PC-3 (cell line): ENCODE measurements at regions not wholly inside any gene's neighbourhood (a gene's known extent, or its start where the extent isn't known, plus 50 kb on each side); places are given as distances from the start of the nearest gene placed in this dataset.

Experiments used
- ATAC-seq: fragments of 200-7000 bp; cut with Tn5 transposase; 2 replicates; pipeline ENCODE4 v1.9.1; 2020; ENCODE audit warnings: mild to moderate bottlenecking, moderate library complexity
- BruUV-seq: library from RNA; stranded (reverse); fragments of 400-500 nt; replicated peaks from 2 replicates; lab custom pipeline; 2021; lab: Mats Ljungman, UMichigan
- CTCF ChIA-PET: fragments of 300-600 bp; sonication (Branson Sonifier 250); formaldehyde crosslinking; loops from one replicate; lab custom pipeline; 2022; ENCODE audit warnings: antibody characterized with exemption; lab: Charles Lee
- POLR2A ChIA-PET: fragments of 300-600 bp; sonication (Branson Sonifier 250); formaldehyde crosslinking; loops from one replicate; lab custom pipeline; 2022; ENCODE audit warnings: antibody characterized with exemption; ENCODE audit not compliant: unreplicated experiment; lab: Charles Lee
- DNase-seq: peaks from one replicate; pipeline ENCODE4 v3.0.0-alpha.2; 2015
- H2AFZ ChIP-seq: fragments of 300-600 bp; sonication (generic); 2 replicates; pipeline ENCODE4 v1.6.0; 2016; ENCODE audit warnings: antibody characterized with exemption, low read length
- H3F3A ChIP-seq: fragments of 300-600 bp; sonication (generic); one replicate; pipeline ENCODE4 v1.6.0; 2017; ENCODE audit warnings: antibody characterized with exemption, low read length, control low read depth, mild to moderate bottlenecking; ENCODE audit not compliant: unreplicated experiment
- H3K27ac ChIP-seq: fragments of 300-600 bp; sonication (generic); 2 replicates; pipeline ENCODE4 v1.5.1; 2016; ENCODE audit warnings: mild to moderate bottlenecking, low read length
- H3K27me3 ChIP-seq: fragments of 300-600 bp; sonication (generic); 2 replicates; pipeline ENCODE4 v1.6.1; 2016; ENCODE audit warnings: low read length, mixed read lengths
- H3K36me3 ChIP-seq: fragments of 300-600 bp; sonication (generic); 2 replicates; pipeline ENCODE4 v1.6.1; 2016; ENCODE audit warnings: low read depth, mixed run types, low read length, mixed read lengths
- H3K4me1 ChIP-seq: fragments of 300-600 bp; sonication (generic); 2 replicates; pipeline ENCODE4 v1.5.1; 2016; ENCODE audit warnings: low read length; ENCODE audit not compliant: insufficient read depth
- H3K4me2 ChIP-seq: fragments of 300-600 bp; sonication (generic); 2 replicates; pipeline ENCODE4 v1.6.0; 2016; ENCODE audit warnings: low read length
- H3K4me3 ChIP-seq: fragments of 300-600 bp; sonication (generic); 2 replicates; pipeline ENCODE4 v1.5.1; 2016; ENCODE audit warnings: mild to moderate bottlenecking, low read length, mixed read lengths
- H3K79me2 ChIP-seq: fragments of 300-600 bp; sonication (generic); 2 replicates; pipeline ENCODE4 v1.6.1; 2017; ENCODE audit warnings: low read length, mixed read lengths
- H3K9ac ChIP-seq: fragments of 300-600 bp; sonication (generic); 2 replicates; pipeline ENCODE4 v1.6.0; 2016; ENCODE audit warnings: mild to moderate bottlenecking, low read length
- H3K9me2 ChIP-seq: fragments of 300-600 bp; sonication (generic); replicated peaks from 2 replicates; pipeline ENCODE4 v1.6.1; 2016; ENCODE audit warnings: mixed run types, low read length, mixed read lengths
- H3K9me3 ChIP-seq: fragments of 300-600 bp; sonication (generic); 2 replicates; pipeline ENCODE4 v1.6.1; 2016; ENCODE audit warnings: low read length, mixed read lengths
- H4K20me1 ChIP-seq: fragments of 300-600 bp; sonication (generic); 2 replicates; pipeline ENCODE4 v1.6.1; 2016; ENCODE audit warnings: low read length, mixed read lengths
- CTCF ChIP-seq: fragments of 300-600 bp; sonication (generic); conservative IDR thresholded peaks from 2 replicates; pipeline ENCODE4 v1.5.1; 2017; ENCODE audit warnings: antibody characterized with exemption, low read depth, mild to moderate bottlenecking, low read length
- EZH2 ChIP-seq: fragments of 300-600 bp; sonication (generic); IDR thresholded peaks from one replicate; pipeline ENCODE4 v1.6.1; 2017; ENCODE audit warnings: antibody characterized with exemption, mild to moderate bottlenecking, low read length; ENCODE audit not compliant: unreplicated experiment
- EZH2phosphoT487 ChIP-seq: fragments of 300-600 bp; sonication (generic); IDR thresholded peaks from 2 replicates; pipeline ENCODE4 v1.6.1; 2018; ENCODE audit warnings: mild to moderate bottlenecking, antibody characterized with exemption, low read length, borderline replicate concordance
- intact Hi-C: fragments of 100-400 bp; cut with micrococcal nuclease; formaldehyde crosslinking; loops from 2 replicates; pipeline ENCODE4 v1.9.0; 2023

GRCh38 chr2:196534495-196534894 lies 105.0 kb upstream of the CCDC150 start:
- Histone ChIP-seq H3K4me2 (no peak overlapping the region), H2AFZ (no peak overlapping the region), H3K36me3 (no peaks in the 10 kb centered on the region), H3K9ac (no peak overlapping the region), H3K9me2 (no peaks in the 10 kb centered on the region), H4K20me1 (no peaks in the 10 kb centered on the region), H3K4me1 (no peaks in the 10 kb centered on the region), H3F3A (no peaks in the 10 kb centered on the region), H3K4me3 (no peak overlapping the region), H3K9me3 (no peaks in the 10 kb centered on the region), H3K27me3 (no peaks in the 10 kb centered on the region), H3K27ac (no peak overlapping the region), H3K79me2 (no peaks in the 10 kb centered on the region)
- intact Hi-C loops: loop anchor here (2.0 kb wide), 2 partner anchors 52 to 66 kb away; no protein-coding TSS in a partner anchor
- ChIA-PET CTCF (no interaction called here), POLR2A (no interaction called here)
- BruUV-seq: no TSS peak
- no peak for DNase-seq
- ATAC-seq: no peak
- no peak for TF ChIP-seq EZH2phosphoT487

GRCh38 chr2:196535061-196535460 lies 104.5 kb upstream of the CCDC150 start:
- Histone ChIP-seq H3F3A (no peaks in the 10 kb centered on the region), H4K20me1 (no peaks in the 10 kb centered on the region), H3K9me2 (no peaks in the 10 kb centered on the region), H3K9me3 (no peaks in the 10 kb centered on the region), H3K4me3 (no peak overlapping the region), H3K27ac (no peak overlapping the region), H3K79me2 (no peaks in the 10 kb centered on the region), H3K4me1 (no peaks in the 10 kb centered on the region), H3K4me2 (no peak overlapping the region), H3K36me3 (no peaks in the 10 kb centered on the region), H3K27me3 (no peaks in the 10 kb centered on the region), H2AFZ (no peak overlapping the region), H3K9ac (no peak overlapping the region)
- TF ChIP-seq EZH2 (no peak), CTCF (no peak), EZH2phosphoT487 (no peak)
- intact Hi-C loops: loop anchor here (1.0 to 2.0 kb wide), 3 partner anchors 52 to 224 kb away; no protein-coding TSS in a partner anchor
- ChIA-PET CTCF (no interaction called here), POLR2A (no interaction called here)
- DNase-seq: no peak
- no peak for ATAC-seq
- no TSS peak for BruUV-seq

- DNase-seq: peak; percentile 37
- no peaks in the 10 kb centered on the region for H3F3A ChIP-seq
- no peak overlapping the region for H3K9ac ChIP-seq
- no peak overlapping the region for H3K4me3 ChIP-seq
- no peaks in the 10 kb centered on the region for H3K9me2 ChIP-seq
- no peaks in the 10 kb centered on the region for H3K36me3 ChIP-seq
- no peaks in the 10 kb centered on the region for H4K20me1 ChIP-seq
- ChIA-PET POLR2A (no interaction called here), CTCF (no interaction called here)
- no peak overlapping the region for H3K4me2 ChIP-seq
- no peak overlapping the region for H2AFZ ChIP-seq
- no peaks in the 10 kb centered on the region for H3K79me2 ChIP-seq
- no peaks in the 10 kb centered on the region for H3K27me3 ChIP-seq
- peak; percentile 57; the same call in 1 of the 2 replicates for ATAC-seq
- TF ChIP-seq EZH2phosphoT487: no peak
- peak; percentile 48 for TF ChIP-seq CTCF
- TF ChIP-seq EZH2: no peak
- H3K27ac ChIP-seq: no peak overlapping the region
- no peaks in the 10 kb centered on the region for H3K4me1 ChIP-seq
- intact Hi-C loops: loop anchor here (1.0 to 2.0 kb wide), 5 partner anchors 51 to 224 kb away; partner anchors contain the start of genes CCDC150 and HECW2
- H3K9me3 ChIP-seq: no peaks in the 10 kb centered on the region
- BruUV-seq: no TSS peak
These were observed 103.8 kb upstream of the CCDC150 start for GRCh38 chr2:196535742-196536141.
